Activated CD4-positive, alpha-beta T cell treated with anti-CD3 and anti-CD28 coated beads for 4 hours (primary cell): ENCODE measurements at regions not wholly inside any gene's neighbourhood (a gene's known extent, or its start where the extent isn't known, plus 50 kb on each side); places are given as distances from the start of the nearest gene placed in this dataset.

Experiments used
- DNase-seq, 2 donors: peaks; one replicate each; pipeline ENCODE4 v3.0.0-alpha.2; 2020

GRCh38 chr10:61842755-61843497 is 58.6 kb upstream of the ARID5B start:
- DNase-seq = no peak

DNA sequence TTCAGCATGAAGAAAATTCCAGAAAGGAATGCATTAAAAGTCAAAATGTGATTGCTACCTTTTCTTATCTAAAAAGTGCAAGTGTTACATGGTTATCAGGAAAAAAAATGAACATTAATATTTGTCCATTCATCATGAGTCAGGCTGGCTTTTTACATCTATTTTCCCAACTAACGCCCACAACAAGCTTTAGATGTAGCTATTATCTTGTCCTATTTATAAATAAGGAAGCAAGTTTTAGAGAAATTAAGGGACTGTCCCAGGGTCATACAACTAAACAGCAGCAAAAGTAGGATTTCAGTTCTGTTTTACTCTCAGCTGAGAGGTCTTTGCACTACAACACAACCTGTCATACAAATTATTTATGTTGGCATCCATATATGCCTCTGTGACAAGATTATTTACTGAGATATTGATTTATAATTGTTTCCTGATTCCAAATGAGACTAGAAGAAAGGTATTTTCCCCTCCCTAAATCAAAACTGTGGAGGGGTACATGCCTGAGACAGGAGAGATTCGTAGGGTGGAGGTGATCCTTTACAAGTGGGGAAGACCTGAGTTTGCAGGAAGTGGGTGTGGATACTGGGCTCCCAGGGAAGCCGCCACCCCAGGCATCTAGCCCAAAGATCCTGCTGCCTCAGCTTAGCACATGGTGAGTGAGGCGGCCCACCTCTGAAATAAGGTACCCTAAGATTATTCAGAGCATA is 57.2 kb upstream of the ARID5B start:
- no peak for DNase-seq

DNA sequence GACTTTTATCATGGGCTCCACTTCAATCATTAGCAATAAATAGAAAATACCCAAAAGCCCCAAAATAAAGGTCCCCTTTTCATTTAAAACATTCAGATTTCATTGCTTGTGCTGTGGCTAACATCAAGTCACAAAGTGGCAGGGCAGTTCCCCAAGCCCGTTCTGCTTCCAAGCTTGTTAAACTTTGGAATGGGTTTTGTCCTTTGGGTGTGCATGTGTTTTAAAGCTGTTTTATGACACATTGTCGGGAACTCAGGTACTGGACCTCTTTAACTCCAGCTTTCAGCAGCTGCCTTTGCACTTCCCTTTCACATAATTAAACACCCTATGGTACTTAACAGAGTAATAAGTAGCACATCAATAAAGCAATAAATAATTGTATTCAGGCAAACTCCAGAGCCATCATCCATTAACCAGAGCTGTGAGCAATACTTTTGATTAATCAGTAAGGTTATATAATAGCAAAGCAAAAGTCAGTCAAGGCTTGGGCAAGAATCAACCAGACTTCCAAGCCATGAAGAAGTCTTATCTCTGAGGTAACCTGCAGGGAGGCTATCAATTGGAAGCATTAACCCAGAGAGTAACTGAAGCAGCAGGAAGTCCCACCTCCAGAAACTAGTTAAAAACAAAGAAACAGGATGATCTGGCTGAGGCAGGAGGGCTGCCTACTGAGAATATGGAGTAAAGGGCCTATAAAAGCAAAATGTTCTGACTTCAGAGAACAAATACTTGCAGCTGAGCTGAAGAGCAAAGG is 56.1 kb upstream of the ARID5B start:
- no peak for DNase-seq

GRCh38 chr10:61845950-61846268 is 55.6 kb upstream of the ARID5B start:
- DNase-seq = no peak

DNA sequence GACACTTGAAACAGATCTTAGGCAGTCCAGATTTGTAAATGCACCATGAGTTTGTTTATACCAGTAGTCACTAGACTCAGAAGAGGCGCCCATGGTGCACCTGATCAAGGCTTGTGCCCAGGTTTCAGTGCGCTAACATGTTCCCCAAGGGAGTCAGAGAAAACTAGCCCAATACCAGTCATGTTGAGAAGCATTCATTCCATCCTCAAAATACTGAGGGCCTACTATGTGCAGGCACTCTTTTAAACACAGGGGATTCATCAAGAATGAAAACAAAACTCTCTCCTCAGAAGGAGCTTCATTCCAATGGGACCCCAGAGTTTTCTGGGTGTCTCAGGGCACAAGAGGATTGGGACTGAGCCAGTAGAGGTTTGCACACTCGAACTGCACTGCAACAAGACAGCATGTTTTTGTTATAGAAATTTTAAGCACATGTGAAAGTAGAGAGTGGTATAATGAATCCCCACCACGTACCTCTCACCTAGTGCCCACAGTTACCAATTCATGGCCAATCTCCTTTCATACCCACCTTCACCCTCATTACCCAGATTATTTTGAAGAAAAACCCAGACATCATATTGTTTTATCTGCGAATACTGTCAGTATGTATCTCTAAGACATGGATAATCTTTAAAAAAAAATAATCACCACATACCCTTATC is 55.0 kb upstream of the ARID5B start:
- no peak for DNase-seq

GRCh38 chr10:61847087-61847486 is 54.4 kb upstream of the ARID5B start:
- no peak for DNase-seq

- DNase-seq = no peak
Observed at GRCh38 chr10:61847640-61848039, 53.9 kb upstream of the ARID5B start.

GRCh38 chr10:61850376-61850775 is 51.1 kb upstream of the ARID5B start:
- no peak for DNase-seq
